Stimulated activated CD4-positive, alpha-beta T cell treated with anti-CD3 and anti-CD28 coated beads, Interleukin-12 subunit alpha, Interleukin-12 subunit beta, amount 100 ng/mL, for 48 hours (primary cell): ENCODE measurements at regions not wholly inside any gene's neighbourhood (a gene's known extent, or its start where the extent isn't known, plus 50 kb on each side); places are given as distances from the start of the nearest gene placed in this dataset.
"Not testable (repeated sequence)": the region's sequence is repeated elsewhere in the genome, so short reads cannot be mapped to it uniquely, and the experiment has no call there.

ENCODE experiments used
- DNase-seq, 3 donors: peaks; one replicate each; pipeline ENCODE4 v3.0.0-alpha.2; 2020; ENCODE audit warnings: low read depth in 2 of 3, low spot score in 1 of 3

DNA sequence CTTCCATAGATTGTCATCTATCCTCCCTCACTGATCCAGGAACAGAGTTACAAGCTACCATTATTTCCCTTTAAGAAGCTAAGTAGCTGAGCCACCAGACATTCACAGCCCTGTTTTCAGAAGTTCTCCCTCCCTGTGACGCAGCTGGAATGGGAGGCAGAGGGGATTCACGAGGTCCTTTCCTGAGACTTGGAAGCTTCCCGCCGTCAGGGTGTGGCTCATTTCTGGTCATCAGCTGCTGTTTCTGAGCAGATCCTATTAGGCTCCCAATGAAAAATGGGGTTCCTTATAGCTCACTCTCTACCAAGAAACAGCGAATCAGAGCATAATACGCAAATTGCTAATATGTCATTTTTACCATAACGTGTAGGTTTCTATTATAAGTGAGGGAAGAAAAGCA is 559.3 kb upstream of the ID2 start:
- no peak for DNase-seq

DNA sequence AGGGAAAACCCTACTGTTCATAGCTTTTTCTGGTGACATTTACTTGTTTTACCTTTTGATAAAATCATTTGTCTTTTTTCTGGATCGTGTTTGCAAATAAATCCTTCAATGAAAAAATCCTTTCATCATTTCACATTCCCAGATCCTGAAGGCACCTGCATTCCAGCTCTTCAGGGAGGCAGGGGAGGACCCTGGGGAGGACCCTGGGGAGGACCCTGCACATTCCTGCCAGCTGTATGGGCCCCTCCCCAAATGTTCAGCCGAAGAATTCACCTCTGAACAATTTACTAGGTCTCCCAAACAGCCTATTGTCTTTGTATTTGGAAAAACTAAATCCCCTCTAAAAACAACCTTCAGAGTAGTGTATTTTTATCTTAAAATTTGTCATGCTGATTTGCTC is 558.4 kb upstream of the ID2 start:
- DNase-seq, result no peak

DNA sequence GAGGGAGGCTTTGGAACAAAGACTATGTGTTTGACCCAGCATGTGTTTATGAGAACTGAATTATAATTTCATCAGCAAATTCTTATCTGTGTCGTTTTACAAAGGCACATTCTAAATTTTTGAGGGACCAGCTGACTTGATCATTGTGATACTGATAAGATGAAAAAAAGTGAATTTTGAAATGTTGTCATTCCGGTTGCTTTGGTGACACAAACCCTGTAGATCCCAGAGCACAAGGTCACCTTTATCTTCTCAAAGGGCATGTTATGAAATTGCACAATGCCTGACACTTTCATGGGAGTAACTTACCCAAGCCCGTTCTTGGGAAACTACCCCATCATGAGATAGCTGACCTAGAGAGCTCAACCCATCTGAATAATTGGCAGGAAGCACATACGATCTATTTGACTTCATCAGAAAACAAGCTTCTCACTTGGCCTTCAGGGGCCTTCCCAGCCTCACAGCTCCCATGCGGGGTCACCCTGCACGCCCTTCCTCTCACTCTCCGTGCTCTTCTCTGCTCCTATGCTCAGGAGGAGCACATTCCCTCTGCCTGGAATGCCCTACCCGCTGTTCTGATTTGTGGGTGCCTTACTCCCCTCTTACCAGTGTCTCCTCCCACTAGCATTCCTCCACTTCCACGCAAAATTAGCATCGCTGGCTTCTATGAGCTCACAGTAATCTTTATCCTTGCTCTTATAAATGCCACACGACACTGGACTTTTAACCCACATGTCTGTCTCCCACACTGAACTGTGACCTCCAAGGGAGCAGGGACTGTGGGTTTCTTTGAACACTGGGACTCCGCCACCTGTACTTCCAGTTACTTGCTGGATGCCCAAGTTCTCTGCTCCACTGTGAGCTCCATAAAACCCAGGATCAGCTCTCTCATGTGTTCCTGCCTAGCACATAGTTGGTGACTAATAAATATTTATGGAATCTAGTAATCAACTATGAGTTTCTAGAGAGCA is 555.8 kb upstream of the ID2 start:
- no peak for DNase-seq

DNA sequence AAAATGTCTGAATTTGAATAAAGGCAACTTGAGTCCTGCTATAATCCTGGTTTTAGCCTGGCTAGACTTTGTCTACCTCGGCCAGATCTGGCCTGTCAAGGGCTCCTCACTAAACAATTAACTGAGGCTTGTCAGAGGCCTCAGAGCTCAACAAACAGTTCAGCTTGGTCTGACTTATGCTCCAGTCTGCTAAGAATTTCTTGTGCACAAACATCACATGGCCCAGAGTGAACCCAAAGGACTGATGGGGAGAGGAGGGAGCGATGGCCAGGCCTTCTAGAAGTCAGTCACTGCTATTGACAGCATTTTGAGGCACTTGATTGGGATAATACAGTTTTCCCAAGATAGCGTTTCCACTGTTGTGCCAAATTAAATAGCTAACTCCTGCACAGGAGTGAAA is 555.1 kb upstream of the ID2 start:
- DNase-seq, result no peak

DNA sequence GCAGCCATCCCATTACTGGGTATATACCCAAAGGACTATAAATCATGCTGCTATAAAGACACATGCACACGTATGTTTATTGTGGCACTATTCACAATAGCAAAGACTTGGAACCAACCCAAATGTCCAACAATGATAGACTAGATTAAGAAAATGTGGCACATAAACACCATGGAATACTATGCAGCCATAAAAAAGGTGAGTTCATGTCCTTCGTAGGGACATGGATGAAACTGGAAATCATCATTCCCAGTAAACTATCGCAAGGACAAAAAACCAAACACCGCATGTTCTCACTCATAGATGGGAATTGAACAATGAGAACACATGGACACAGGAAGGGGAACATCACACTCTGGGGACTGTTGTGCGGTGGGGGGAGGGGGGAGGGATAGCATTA is 550.4 kb upstream of the ID2 start:
- not testable (repeated sequence) for DNase-seq

DNA sequence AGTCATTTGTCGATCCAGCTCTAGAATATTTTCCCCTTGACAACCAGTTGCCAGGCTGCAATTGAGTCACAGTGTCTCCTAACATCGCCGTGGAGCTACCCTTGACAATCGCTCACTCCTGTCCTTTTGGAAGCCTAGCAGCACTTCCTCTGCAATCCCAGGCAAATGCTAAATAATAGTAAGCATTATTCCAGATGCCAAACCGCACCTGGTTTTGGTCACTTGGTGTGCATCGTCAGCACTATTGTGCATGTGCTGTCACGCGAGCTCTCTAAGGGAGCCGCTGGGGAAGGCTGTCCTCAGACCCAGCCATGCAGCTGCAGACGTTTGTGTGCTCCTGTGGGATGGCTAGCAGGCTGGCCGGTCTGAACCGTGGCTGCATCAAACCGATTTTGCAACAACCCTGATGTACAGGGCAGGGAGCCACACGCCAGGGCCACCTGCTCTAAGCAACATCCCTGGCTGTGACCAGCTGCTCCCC is 549.5 kb upstream of the ID2 start:
- no peak for DNase-seq

GRCh38 chr2:8132879-8133278 is 549.0 kb upstream of the ID2 start:
- DNase-seq, result no peak

GRCh38 chr2:8133363-8133762 is 548.5 kb upstream of the ID2 start:
- no peak for DNase-seq

DNA sequence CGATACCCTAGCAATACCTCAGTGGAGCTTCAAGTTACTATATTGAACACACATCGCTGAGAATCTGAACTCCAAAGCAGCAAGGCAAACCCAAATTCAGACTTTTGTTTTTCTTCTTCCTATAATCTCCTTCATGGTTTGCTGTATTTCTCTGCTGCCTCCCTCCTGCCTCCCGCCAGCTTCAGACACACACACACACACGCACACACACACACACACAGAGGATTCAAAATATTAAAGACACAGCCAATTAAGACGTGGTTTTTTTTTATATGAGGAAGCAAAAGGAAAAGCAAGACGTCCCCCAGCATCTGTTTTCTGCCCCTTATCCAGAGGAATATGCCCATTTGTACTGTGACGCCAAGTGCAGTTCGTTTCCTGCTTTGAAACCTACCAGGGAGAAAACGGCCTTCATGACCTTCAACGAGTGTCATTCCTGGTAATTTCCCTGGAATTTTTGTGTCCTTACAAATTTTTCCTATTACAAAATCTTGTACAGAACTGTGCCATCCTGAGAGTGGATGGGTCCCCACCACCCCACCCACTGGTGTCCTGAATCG is 547.9 kb upstream of the ID2 start:
- no peak for DNase-seq

GRCh38 chr2:8134473-8134932 is 547.4 kb upstream of the ID2 start:
- no peak for DNase-seq

DNA sequence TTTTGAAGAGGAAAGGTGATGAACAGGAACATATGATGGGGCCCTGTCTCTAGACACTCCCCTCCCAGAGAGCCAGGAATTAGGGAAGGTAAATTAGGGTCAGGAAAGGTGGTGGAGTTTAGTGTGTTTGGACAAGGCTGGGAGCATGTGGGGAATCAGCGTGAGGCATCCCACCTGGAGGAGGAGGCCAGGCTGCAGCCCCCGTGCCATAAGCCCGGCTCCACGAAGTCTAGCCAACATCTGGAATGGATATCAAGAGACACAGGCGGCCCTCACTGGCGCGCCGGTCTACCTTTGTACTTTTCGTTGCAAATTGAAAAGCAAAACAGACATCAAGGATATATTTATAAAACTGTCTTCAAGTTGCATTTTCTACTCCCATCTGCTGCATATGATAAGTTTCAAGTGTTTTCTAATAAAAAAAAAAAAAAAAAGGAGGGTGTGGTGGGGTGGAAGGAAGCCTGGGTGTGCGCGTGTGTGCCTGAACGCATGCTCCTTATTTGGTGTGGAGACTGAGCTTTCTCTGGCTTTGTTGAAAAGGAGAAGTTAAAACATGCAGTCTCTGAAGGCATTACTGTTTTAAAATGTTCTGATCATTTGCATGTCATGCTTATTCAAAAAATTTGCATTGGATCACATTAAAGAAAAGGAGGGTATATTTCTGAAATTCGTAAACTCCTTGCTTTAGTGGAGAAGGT is 546.7 kb upstream of the ID2 start:
- no peak for DNase-seq

- DNase-seq, result no peak
Measured at GRCh38 chr2:8137801-8138200, 544.1 kb upstream of the ID2 start.

GRCh38 chr2:8138525-8138922 is 543.3 kb upstream of the ID2 start:
- no peak for DNase-seq

GRCh38 chr2:8138923-8139667 is 542.8 kb upstream of the ID2 start:
- DNase-seq, result no peak

DNA sequence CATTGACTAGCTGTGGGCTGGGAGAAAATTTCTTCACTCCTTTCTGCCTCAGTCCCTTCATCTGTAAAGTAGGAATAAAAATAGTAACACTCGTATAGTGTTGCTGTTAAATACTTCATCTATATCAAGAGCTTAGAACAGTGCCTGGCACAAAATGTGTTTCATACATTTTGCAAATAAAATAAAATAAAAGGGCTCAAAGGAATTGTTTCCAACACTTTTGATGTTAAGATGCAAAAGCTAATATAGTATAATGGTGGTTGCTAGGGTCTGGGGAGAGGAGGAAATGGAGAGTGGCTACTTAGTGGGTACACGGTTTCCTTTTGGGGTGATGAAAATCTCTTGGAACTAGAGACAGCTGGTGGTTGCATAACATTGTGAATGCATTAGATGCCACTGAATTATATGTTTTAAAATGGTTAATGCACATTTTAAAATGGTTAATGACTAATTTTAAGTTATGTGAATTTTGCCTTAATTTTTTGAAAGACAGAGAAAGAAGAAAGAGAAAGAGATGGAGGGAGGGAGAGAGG is 542.1 kb upstream of the ID2 start:
- no peak for DNase-seq

GRCh38 chr2:8141079-8141707 is 540.7 kb upstream of the ID2 start:
- DNase-seq, result no peak

DNA sequence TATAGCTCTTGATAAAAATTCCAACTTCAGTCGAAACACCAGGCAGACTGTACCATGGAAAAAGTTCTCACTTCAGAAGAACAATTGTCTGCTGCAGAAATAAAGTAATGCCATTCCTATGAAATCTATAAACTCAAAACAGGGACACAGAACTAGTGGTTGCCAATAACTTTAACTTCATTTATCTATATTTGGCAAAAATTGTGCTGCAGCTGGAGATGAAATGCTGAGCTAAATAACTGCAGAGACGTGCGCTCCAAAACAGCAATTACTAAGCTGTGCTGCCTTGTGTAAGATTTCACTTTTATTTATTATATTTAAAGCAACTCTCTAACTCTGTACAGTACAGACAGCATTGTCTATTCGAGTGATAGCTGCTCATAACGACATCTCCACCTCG is 540.1 kb upstream of the ID2 start:
- DNase-seq, result no peak

DNA sequence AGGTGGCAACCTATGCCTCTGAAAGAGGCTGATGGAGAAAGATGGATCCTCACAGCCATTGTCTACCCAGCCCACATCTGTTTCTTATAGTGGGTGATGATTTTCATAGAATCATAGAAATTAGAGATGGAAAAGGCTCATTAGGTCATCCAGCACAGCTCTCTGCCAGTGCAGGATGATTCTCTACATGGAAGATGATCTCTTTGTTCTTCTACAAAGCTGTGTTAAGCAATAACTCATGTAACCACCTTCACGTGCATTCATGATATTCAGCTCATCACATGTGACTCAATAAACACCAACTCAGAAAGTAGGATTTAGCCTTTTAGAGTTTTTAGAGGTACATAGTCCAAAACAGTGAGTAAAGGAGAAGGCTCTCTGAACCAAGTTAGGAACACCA is 539.4 kb upstream of the ID2 start:
- DNase-seq, result no peak

GRCh38 chr2:8144131-8144631 is 537.7 kb upstream of the ID2 start:
- DNase-seq, result no peak

GRCh38 chr2:8144785-8145184 is 537.1 kb upstream of the ID2 start:
- DNase-seq, result no peak
